ENCODE measurements at regions not wholly inside any gene's neighbourhood (a gene's known extent, or its start where the extent isn't known, plus 50 kb on each side); places are given as distances from the start of the nearest gene placed in this dataset.
"Not testable (repeated sequence)": the region's sequence is repeated elsewhere in the genome, so short reads cannot be mapped to it uniquely, and the experiment has no call there.

- no peak for DNase-seq
These were observed 182.6 kb upstream of the CXCL12 start for GRCh38 chr10:44567471-44567870.

DNA sequence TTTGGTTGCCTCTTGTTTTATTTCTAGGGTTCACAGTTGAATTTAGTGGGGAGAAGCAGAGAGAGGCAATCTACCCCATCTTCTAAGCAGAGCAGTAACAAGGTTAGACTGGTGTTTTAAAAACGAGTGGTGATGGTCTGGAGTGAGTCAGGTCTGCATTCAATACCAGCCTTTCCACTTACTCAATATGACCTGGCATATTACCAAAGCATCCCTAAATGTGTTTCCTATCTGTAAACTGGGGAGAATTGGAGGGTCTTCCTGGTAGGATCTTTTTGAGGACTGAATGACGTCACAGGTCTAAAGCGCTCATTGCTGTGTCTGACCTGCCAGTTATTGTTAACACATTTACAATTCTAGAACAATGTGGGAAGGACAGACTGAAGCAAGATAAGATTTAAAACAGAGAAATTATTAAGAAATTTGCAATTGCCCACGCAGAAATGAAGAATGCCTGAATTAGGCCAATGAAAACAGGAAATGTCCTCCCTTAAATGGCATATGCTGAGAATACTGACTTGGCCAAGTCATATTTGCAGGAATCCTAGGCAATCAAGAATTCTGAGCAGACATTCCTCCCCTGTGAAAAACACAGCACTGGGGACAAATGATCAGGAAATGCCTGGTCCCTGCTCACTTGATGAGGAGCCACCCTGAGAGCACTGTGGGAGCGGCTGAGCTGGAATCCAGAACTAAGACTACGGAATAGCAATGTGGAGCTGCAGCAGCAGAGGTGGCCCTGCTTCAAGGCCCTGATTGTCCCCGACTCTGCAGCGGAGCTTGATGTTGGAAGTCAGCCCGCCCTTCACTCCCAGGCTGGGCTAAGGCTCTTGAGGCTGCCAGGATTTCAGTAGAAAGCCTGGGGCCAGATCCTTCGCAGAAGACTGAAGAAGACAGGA is 184.5 kb upstream of the CXCL12 start:
- DNase-seq = no peak

- no peak for DNase-seq
These were observed 186.8 kb upstream of the CXCL12 start for GRCh38 chr10:44571701-44572100.

- no peak for DNase-seq
These were observed 187.2 kb upstream of the CXCL12 start for GRCh38 chr10:44572146-44572545.

GRCh38 chr10:44573821-44574220 is 188.9 kb upstream of the CXCL12 start:
- no peak for DNase-seq

- DNase-seq = no peak
These were observed 189.9 kb upstream of the CXCL12 start for GRCh38 chr10:44574596-44575480.

DNA sequence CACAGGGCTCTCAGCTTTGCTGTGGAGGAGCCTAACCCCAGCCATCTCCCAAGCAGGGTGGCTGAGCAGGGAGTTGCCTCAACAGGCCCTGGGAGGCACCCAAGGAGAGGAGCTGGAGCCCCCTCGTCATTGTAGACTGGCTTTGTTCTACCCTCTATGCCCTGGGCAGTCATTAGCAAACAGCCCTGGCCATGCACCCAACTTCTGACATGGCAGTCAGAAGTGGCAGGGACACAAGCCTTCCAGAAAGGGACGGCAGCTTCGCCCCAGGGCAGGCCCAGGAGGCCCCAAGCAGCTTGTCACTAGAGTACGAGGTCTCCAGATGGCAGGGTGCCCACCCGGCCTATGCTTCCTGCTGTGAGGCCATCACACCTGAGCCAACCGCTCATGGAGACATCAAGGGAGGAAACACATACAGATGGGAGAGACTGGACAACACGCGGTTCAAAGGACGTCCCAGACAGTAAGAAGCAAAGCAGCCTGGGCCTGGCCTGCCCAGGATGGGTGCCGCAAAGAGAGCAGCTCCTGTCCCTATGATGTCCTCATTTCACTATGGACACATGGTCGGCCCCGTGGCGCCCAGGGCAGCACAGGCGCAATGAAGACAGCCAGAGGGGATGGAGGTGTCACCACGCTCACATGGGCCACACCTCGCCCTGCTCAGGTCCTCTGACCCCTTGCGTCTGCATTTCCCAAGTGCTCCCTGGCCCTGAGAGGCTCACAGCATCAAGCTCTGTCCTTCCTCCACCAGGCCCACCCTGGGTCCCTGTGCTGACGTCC is 190.9 kb upstream of the CXCL12 start:
- no peak for DNase-seq

DNA sequence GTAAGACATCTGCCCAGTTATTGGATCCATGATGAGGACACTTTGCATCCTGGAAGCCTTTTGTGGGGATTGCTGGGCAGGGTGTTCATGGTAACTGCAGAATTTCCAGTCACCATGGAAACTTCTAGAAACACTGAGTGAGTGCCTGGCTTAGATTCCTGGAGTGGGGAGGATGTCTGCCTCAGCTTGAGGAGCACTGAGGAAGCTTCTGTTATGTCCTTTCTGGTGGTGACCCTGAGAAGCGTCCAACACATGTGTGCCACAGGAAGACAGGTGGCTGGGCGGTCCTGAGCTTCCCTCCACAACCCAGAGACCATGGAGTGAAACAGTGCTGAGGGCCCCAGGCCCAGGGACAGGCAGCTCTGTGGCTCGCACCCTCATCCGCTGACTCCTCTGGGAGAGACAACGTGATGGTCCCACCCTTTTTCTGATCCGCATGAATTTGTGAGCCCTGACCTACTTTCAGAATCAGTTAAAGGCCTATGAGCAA is 191.8 kb upstream of the CXCL12 start:
- DNase-seq = no peak

DNA sequence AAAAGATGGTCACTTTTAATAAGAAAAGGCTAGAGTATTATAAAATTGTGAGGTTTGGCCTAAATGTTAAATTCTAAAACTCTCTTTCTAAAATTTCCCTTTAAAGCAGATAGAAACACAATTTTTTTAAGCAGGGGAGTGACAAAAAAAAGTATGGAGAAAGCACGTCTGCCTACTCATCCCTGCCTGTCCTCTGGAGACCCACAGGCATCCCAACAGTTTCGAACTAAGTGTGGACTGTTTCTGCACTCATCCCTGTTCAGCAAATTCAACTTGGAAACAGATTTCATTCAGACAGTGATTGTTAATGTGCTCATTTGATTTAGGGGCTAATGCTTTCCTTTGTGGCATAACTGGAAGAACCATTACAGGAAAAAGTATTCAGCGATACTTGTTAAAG is 192.6 kb upstream of the CXCL12 start:
- no peak for DNase-seq

DNA sequence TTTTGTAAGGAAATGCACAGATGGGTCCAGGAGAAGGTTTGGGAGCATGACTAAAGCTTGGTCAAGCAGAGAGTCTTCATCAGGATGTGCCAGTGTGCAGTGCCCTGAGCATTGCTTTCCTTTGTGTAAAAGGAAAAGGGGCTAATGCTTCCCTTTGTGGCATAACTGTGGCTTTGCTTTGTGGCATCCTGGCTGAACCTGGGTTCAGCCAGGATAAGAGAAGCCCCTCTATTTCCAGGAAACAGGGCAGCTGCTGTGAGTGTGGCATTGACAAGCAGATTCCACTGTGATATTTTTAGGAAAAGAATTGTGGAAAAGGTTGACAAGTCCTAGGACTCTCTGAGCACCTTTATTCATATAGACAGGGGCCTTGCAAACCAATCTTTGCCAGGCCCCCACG is 193.4 kb upstream of the CXCL12 start:
- DNase-seq = no peak

GRCh38 chr10:44578963-44579362 is 194.1 kb upstream of the CXCL12 start:
- DNase-seq = not testable (repeated sequence)

- no peak for DNase-seq
These were observed 197.1 kb upstream of the CXCL12 start for GRCh38 chr10:44581996-44582395.

DNA sequence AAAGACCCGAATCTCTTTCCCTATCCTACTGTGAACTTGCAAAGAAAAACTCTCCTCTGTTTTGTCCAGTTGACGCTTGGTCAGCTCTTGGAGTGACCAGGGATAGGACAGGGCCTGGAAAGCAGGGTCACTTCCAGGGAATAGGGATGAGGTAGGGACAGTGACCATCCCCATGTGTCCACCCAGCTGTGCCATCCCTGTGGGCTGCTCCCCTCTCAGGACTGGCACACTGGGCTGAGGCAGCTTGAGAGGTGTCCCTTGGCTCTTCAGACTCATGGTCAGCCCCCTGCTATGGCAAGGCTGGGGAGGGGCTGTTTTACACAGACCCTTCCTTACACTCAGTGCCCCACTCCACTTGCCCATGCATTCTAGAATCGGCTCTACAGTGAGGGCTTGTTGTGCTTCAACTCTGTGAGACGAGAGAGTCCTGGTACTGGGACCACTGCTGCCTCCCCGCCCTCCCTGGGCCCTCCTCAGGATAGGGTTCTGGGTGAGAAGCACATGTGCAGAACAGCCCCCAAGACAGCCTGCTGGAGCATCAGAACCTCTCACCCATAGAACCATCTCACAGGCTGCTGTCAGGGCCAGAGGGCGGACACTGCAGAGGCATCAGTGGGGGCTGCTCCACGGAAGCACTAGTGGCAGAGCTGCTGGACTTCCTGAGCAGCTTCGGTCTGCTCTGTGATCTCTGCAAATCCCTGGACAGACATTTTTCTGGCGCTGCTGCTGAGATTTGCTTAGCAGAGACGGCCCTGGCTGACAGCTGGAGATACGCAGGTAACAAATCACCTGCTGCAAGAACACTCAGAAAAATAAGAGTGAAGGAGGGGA is 202.8 kb upstream of the CXCL12 start:
- no peak for DNase-seq

DNA sequence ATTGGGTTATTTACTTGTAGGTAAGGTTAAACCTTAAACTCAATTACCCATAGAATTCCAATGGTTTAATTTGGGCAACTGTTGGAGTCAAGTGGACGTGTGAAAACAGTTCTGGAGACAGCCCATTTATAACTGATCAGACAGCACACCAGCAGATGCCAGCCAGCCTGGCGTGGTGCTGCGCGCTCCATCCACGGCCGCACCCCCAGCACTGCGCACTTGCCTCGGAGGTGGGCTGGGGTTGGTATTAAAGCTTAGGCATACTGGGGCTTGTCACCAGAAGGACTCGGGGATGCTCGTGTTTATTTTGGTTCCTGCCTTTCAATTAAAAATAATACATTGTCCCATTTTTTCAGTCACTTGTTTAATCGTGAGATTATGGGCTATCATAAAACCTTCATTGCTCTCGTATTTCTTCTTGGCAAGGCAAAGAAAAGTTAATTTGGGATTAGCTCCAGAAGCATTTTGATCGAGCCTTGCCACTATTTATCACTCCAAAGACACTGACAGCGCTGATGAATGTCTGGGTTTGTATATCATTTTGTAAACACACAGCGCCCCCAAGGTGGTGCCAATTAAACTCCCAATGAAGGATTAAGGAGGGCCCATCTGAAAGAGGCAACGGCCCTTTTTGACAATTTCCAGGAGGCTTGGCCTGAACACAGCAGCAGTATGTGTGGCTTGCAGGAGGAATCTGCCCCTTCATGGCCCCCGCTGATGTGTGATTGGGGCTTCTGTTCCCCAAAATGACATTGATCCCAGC is 204.5 kb upstream of the CXCL12 start:
- DNase-seq = no peak

GRCh38 chr10:44589944-44590449 is 205.1 kb upstream of the CXCL12 start:
- no peak for DNase-seq

GRCh38 chr10:44591911-44592310 is 207.0 kb upstream of the CXCL12 start:
- no peak for DNase-seq

GRCh38 chr10:44593952-44594351 is 209.1 kb upstream of the CXCL12 start:
- no peak for DNase-seq

DNA sequence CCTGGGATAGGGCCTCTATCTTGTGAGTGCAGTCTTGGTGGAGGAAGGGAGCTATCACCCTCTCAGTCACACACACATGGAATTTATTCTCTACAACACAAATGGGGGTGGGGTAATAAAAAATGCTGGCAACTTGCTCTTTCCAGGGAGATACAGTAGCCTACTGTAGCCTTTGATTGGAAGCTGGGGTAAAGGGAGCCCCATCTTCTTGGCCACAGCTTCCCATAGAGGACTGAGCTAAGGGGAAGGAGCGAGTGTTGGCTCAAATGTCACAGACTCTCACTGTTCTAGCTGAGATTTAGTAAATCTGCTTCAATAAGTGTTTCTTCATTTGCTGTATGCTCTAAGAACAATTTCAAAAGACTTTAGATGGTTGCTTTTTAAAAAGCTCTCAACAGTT is 222.2 kb upstream of the CXCL12 start:
- DNase-seq = no peak

DNA sequence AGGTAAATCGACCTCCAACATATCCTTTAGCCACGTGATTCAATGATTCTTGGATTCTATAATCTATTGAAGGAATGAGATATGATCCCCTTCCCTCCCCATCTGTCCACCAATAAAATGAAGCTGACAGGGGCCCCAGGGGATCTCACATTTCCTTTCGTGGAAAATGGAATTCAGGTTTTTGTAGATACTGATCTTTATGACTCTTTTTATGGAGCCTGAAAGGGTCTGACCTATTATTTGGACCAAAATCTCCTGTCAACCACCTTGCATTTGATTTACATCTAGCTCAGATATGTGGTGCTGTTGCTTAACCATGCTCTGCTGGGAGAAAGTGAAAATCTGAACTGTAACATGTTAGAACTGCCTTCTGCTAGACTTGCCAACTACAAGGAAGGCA is 234.0 kb upstream of the CXCL12 start:
- DNase-seq = no peak

GRCh38 chr10:44619521-44619920 is 234.6 kb upstream of the CXCL12 start:
- no peak for DNase-seq

DNA sequence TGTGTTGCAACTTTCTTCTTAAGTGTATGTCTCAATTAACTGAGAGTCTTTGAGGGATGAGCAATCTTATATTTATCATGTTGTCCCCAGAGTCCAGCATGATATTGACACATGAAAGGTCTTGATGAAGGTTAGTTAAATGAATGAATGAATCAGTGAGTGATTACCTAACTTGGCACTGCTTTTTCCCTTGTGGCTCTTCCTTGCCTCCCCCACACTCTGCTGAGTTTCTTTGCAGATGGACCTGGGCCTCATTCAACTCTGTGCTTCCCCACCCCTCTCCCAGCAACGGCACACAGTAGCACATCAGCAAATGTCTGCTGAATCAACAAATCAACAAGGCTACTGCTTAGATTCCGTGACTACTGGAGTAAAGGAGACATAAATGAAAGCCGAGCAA is 235.1 kb upstream of the CXCL12 start:
- no peak for DNase-seq

Measured in T-helper 9 cell (primary cell).